Keratinocyte (primary cell): ENCODE measurements at regions not wholly inside any gene's neighbourhood (a gene's known extent, or its start where the extent isn't known, plus 50 kb on each side); places are given as distances from the start of the nearest gene placed in this dataset.

ENCODE experiments used
- DNase-seq: peaks from one replicate; pipeline ENCODE4 v3.0.0-alpha.2; 2011; ENCODE audit warnings: low read depth, missing footprints, low spot score
- FAIRE-seq: peaks from 2 replicates; lab custom pipeline; 2011; peaks lifted over from hg19 to GRCh38; lab: Jason Lieb, UNC
- H2AFZ ChIP-seq: 2 replicates; pipeline ENCODE4 v1.6.0; 2012; ENCODE audit warnings: low read length, control low read depth, inconsistent platforms; ENCODE audit not compliant: control insufficient read depth
- H3K27ac ChIP-seq: 2 replicates; pipeline ENCODE4 v1.5.1; 2011; ENCODE audit warnings: low read length; ENCODE audit not compliant: control insufficient read depth, insufficient read depth
- H3K27me3 ChIP-seq: 3 replicates; pipeline ENCODE4 v1.6.0; 2011; ENCODE audit warnings: low read length; ENCODE audit not compliant: control insufficient read depth, insufficient read depth; ENCODE audit errors: extremely low read depth
- H3K36me3 ChIP-seq, 2 experiments: 2 replicates in 1 of 2; 3 replicates in 1 of 2; pipeline ENCODE4 v1.5.1; 2011; ENCODE audit warnings: low read length in 2 of 2, mild to moderate bottlenecking in 1 of 2; ENCODE audit not compliant: control insufficient read depth in 2 of 2, insufficient read depth in 2 of 2; ENCODE audit errors: extremely low read depth in 1 of 2
- H3K4me1 ChIP-seq: 3 replicates; pipeline ENCODE4 v1.5.1; 2011; ENCODE audit warnings: low read length; ENCODE audit not compliant: control insufficient read depth, insufficient read depth; ENCODE audit errors: extremely low read depth
- H3K4me2 ChIP-seq: 3 replicates; pipeline ENCODE4 v1.6.0; 2011; ENCODE audit warnings: low read depth, low read length; ENCODE audit not compliant: control insufficient read depth, insufficient read depth; ENCODE audit errors: extremely low read depth
- H3K4me3 ChIP-seq, 3 experiments: fragments of 200-600 bp in 1 of 3; sonication (generic) in 1 of 3; 2 replicates in 2 of 3; 3 replicates in 1 of 3; pipeline ENCODE4 v1.5.1; 2011 to 2016; ENCODE audit warnings: low read length in 3 of 3, mild to moderate bottlenecking in 3 of 3, control low read depth in 2 of 3, inconsistent platforms in 1 of 3, low read depth in 1 of 3, mixed read lengths in 1 of 3, mixed run types in 1 of 3, moderate library complexity in 1 of 3; ENCODE audit not compliant: control insufficient read depth in 2 of 3, insufficient read depth in 2 of 3; ENCODE audit errors: extremely low read depth in 1 of 3
- H3K79me2 ChIP-seq: 2 replicates; pipeline ENCODE4 v1.6.0; 2012; ENCODE audit warnings: low read length; ENCODE audit not compliant: control insufficient read depth, insufficient read depth
- H3K9ac ChIP-seq: 3 replicates; pipeline ENCODE4 v1.6.0; 2011; ENCODE audit warnings: low read length; ENCODE audit not compliant: control insufficient read depth, insufficient read depth; ENCODE audit errors: extremely low read depth
- H3K9me1 ChIP-seq: 3 replicates; pipeline ENCODE4 v1.6.0; 2011; ENCODE audit warnings: low read length; ENCODE audit not compliant: control insufficient read depth, insufficient read depth; ENCODE audit errors: extremely low read depth
- H3K9me3 ChIP-seq: 2 replicates; pipeline ENCODE4 v1.5.1; 2012; ENCODE audit warnings: low read depth, low read length; ENCODE audit not compliant: control insufficient read depth
- H4K20me1 ChIP-seq: 3 replicates; pipeline ENCODE4 v1.6.0; 2011; ENCODE audit warnings: low read length; ENCODE audit not compliant: control insufficient read depth, insufficient read depth; ENCODE audit errors: extremely low read depth
- CTCF ChIP-seq, 3 experiments: IDR thresholded peaks in 1 of 3; conservative IDR thresholded peaks in 1 of 3; optimal IDR thresholded peaks in 1 of 3; 2 replicates in 2 of 3; 3 replicates in 1 of 3; pipeline versions ENCODE3 to v1.5.1; 2011; ENCODE audit warnings: low read length in 3 of 3, mild to moderate bottlenecking in 3 of 3, moderate library complexity in 2 of 3, control low read depth in 1 of 3, inconsistent platforms in 1 of 3; ENCODE audit not compliant: insufficient read depth in 2 of 3; ENCODE audit errors: extremely low read depth in 1 of 3
- EZH2 ChIP-seq: IDR thresholded peaks from one replicate; pipeline ENCODE4 v1.6.1; 2012; ENCODE audit warnings: inconsistent platforms, mild to moderate bottlenecking, low read length, moderate library complexity
- dilution Hi-C: fragments of 300-500 bp; cut with MboI; formaldehyde crosslinking; loops from one replicate; pipeline ENCODE4 v1.7.0; 2020; ENCODE audit warnings: low sequenced_read_pairs; ENCODE audit not compliant: extremely low pct_ligation_motif_present
- small RNA-seq, 3 experiments: library from RNA; depleted of rRNA; stranded (forward); fragments of <200 nt; gene quantifications; one replicate each; pipeline ENCODE3, GENCODE V24; 2012; ENCODE audit warnings: low read depth in 3 of 3, low replicate concordance in 1 of 3; ENCODE audit not compliant: insufficient read length in 3 of 3

GRCh38 chr11:16408619-16409018, 52.3 kb upstream of the SOX6 start:
- no peak for TF ChIP-seq CTCF (optimal IDR thresholded peaks at IDR 0.05 in 1 of 3, IDR thresholded peaks at IDR 0.05 in 1 of 3, conservative IDR thresholded peaks at IDR 0.05 in 1 of 3; ENCODE audit: extremely low read depth in 1 of 3, insufficient read depth in 2 of 3, low read length in 3 of 3)
- no peak for TF ChIP-seq EZH2
- Histone ChIP-seq H3K4me1 (peaks cover 6% of the 10 kb centered on the region), H3K27me3 (no peaks in the 10 kb centered on the region), H3K4me2 (no peak overlapping the region), H2AFZ (no peak overlapping the region), H3K9me3 (no peaks in the 10 kb centered on the region), H3K36me3 (no peaks in the 10 kb centered on the region), H3K79me2 (no peaks in the 10 kb centered on the region), H4K20me1 (no peaks in the 10 kb centered on the region), H3K4me3 (no peak overlapping the region), H3K9me1 (no peaks in the 10 kb centered on the region), H3K27ac (no peak overlapping the region), H3K9ac (no peak overlapping the region)
- dilution Hi-C loops, result no loop called here
- DNase-seq (no peak), FAIRE-seq (no peak)

GRCh38 chr11:16406226-16406625, 49.9 kb upstream of the SOX6 start:
- DNase-seq, result no peak

More at GRCh38 chr11:16406226-16406625, 49.9 kb upstream of the SOX6 start:
- Histone ChIP-seq H3K4me3 (no peak overlapping the region), H3K9me3 (no peaks in the 10 kb centered on the region), H3K27me3 (no peaks in the 10 kb centered on the region), H4K20me1 (no peaks in the 10 kb centered on the region), H3K36me3 (no peaks in the 10 kb centered on the region), H3K79me2 (no peaks in the 10 kb centered on the region), H3K9me1 (no peaks in the 10 kb centered on the region), H2AFZ (no peak overlapping the region), H3K9ac (no peak overlapping the region), H3K27ac (no peak overlapping the region), H3K4me1 (peaks cover 5% of the 10 kb centered on the region), H3K4me2 (no peak overlapping the region)
- FAIRE-seq, result no peak
- dilution Hi-C loops, result no loop called here
- no peak for TF ChIP-seq CTCF (optimal IDR thresholded peaks at IDR 0.05 in 1 of 3, IDR thresholded peaks at IDR 0.05 in 1 of 3, conservative IDR thresholded peaks at IDR 0.05 in 1 of 3; ENCODE audit: extremely low read depth in 1 of 3, insufficient read depth in 2 of 3, low read length in 3 of 3)
- TF ChIP-seq EZH2, result no peak

Small RNAs in the stretch of these regions (small RNA-seq; reads per million reads assigned to genes)
- gene RN7SL188P, result 0 reads per million in 3 experiments
